NCI-H345 (cell line): ENCODE measurements at regions not wholly inside any gene's neighbourhood (a gene's known extent, or its start where the extent isn't known, plus 50 kb on each side); places are given as distances from the start of the nearest gene placed in this dataset.

ENCODE experiments used
- DNase-seq: peaks from one replicate; lab custom pipeline; 2025; lab: John Stamatoyannopoulos, UW

GRCh38 chrX:30161043-30161442 lies 54.3 kb upstream of the MAGEB2 start:
- DNase-seq = no peak
